Daoy (cell line): ENCODE measurements at regions not wholly inside any gene's neighbourhood (a gene's known extent, or its start where the extent isn't known, plus 50 kb on each side); places are given as distances from the start of the nearest gene placed in this dataset.

ENCODE experiments used
- DNase-seq: peaks from one replicate; pipeline ENCODE4 v3.0.0-alpha.2; 2015; ENCODE audit warnings: low read depth

DNA sequence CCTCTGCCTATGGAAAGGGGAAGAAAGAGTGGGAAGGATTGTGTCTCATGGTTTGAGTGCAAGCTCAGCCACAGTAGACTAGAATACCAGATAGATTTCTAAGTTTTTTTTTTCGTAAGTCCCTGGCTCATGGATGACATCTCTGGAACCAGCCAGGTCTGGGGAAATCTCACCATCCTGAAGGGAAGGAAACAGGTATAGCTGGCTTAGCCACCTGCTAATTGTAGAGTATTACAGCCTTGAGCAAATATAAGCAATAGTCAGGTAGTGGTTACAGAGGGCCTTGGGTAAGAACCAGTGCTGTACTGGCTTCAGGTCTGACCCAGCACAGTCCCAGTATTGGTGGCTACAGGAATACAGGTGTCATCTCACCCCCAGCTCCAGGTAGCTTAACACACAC lies 500.9 kb upstream of the PRMT6 start:
- DNase-seq, result no peak

DNA sequence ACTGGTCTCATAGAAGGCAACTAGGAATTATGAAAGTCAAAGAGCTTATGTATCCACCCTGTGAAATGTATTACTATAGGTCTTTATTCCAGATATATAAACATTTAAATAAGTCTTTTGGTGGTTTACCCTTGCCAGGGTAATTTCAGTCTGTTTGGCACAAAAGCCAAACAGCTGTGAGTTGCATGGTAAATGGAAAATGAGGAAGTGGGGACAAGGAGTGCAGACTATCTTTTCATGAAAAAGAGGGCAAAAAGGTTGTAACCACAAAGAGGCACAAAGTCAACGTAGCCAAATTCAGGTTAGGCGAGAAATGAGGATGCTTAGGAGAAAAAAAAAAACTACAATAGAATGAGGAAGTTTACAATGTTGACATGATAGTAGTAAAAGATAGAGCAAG lies 492.3 kb upstream of the PRMT6 start:
- DNase-seq, result no peak

DNA sequence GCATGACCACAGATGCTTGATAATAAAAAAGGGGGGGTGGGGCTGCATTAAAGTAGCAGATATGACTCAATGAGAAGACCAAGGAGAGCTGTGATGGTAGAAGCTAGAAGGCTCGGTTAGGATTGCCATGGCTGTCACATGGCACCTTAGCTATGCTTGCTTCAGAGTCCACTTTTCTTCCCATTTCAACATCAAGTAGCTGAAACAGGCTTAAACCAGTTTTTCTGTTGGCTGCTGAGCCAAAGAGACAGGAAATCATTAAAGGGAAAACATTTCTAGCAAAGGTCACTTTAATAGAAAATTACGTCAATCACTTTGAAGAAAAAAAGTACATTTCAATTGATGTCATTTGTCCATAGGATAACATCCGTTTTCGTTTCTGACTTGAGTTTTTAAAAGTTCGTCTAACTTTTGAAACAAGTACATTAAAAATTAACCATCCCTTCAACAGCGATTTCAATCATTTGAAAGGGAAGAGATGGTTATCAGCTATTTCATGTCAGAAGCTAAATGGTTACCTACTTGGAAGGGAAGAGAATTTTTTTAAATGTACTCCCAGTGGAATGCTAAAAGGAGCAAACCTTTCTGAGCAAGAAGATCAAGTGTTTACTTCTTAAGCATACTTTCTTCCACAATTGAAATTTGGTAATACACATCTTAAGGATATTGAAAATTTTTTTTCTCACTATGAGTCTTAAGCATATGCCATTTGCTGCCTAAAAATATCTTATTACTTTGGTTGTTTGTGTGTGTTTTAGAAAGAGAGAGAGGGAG lies 488.1 kb upstream of the PRMT6 start:
- DNase-seq, result no peak

DNA sequence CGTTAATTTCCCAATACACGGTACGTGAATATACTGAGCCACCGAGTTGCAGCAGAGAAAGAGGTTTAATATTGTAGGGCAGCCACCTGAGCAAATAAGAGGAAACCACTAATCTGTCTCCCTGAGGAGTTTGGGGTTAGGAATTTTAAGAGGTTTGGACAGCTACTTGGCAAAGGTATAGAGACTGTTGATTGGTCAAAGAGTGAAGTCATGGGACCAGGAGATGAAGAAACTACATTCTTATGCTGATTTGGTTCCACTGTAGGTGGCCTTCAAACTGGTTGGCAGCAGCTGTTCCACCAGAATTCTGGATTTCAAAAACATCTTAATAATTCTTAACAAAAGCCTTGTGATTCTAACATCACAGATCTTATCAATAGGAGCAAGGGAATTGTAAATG lies 485.4 kb upstream of the PRMT6 start:
- DNase-seq, result no peak

DNA sequence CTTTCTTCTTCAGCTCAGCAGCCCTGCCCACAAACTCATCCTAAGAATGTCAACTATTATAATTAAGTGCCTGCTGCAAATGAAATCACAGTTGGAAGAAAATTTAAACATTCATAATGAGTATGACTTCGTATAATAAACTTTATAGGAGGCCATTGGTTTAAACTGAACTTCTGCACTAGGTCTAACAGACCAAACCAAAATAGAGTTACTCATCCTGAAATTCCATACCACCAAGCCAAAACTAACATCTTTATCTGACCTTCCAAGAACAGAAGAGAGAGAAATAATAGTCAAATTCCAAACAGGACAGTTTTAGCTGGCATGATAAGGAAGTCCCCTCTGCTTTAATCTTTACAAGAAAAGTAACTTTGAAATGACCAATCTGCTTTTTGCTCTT lies 472.4 kb upstream of the PRMT6 start:
- peak; percentile 8 for DNase-seq

DNA sequence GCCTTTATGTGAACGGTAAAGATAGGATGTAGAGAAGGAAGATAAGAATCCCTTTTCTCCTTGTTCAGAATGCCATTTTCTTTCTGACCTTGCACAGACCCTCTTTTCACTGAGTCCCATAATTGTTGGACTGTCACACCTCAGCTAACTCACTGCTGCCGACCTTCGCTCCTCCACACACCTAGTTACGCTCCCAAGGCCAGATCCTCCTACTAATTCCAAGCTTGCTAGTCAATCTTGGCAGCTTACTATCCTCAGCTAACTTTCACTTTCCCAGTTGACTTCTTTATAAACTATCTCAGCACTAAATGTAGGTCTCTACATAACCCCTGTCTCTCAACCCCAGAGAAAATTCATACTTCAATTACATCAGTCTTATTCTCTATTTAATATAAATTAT lies 471.8 kb upstream of the PRMT6 start:
- DNase-seq, result peak; percentile 7

DNA sequence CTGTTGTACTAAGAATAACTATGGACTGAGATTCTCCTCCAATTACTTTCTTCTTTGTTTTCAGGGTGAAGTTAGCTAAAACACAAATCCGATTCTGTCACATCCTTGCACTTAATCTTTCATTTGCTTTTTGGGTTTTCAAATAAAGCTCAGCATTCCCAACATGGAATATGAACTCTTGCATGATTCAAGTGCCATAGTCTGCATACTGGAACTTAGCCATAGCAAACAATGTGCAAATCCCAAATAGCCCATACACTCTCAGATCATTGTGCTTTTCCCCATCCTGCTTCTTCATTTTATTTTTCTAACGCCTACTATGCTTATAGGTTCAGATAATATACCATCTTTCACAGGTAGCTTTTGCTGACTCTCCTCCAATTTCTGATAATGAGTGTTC lies 455.8 kb upstream of the PRMT6 start:
- no peak for DNase-seq

DNA sequence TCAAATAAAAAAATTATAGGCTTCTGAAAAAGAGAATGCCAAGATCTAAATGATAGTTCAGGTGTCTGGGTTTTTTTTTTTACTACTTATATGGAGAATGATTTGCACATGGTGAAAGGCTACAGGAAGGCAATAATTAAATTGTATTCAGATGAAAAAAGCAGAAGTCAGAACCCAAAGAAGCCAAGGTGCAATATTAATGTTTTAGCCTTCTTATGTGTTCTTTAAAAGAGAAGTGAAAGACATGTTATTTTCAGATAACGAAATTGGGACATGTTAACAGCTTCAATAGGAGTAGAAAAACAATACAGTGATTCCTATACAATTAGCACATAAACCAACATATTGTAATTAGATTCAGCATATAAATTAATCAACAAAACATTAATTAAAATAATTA lies 452.9 kb upstream of the PRMT6 start:
- DNase-seq, result no peak

DNA sequence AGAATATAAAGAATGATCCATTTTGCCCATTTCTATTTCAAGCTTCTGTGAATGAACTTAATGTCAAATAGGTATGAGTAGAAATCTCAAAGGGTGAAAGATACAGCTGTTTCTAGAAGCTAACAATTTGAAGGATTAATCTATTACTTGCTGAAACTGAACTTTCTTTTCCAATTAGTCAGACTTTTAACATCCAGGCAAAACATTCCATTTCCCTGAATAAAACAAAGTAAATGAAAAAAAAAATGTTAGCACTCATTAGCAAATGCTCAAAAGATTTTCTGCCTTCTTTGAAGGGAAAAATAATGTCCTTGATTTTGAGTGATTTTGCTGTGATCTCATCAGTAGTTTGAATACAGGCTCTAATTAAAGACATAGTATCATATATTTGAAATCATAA lies 447.6 kb upstream of the PRMT6 start:
- DNase-seq, result no peak

DNA sequence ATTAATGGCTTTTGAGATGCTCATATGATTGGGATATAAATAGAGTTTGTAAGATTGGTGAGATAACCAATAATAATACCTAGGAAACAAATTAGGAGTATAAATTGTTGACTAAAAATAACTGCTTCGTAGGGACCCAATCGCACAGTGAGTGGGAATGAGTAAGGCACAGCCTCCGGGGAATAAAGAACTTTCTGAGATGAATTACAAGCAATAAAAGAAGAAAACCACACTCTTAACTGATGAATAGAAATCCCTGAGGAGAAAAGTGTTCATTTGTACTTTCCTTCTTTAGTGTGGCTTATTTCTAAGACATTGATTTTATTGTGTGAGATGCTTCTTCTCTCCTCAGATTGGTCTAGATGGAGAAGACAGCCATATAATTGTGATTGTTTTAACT lies 443.4 kb upstream of the PRMT6 start:
- no peak for DNase-seq

DNA sequence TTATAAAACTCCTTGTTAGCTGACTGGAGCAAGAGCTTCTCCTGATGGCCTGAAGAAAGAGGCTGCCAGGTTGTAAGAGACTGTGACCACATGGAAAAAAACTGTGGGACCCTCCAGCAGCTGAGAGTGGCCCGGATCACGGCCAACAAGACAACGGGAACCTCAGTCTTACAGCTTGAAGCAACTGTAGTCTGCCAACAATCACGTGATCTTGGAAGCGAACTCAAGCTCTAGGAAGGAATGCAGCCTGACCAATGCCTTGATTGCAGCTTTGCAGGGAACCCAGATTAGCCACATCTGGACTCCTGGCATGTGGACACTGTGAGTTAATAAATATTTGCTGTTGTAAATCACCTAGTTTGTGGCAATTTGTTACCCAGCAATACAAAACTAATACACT lies 442.6 kb upstream of the PRMT6 start:
- no peak for DNase-seq

DNA sequence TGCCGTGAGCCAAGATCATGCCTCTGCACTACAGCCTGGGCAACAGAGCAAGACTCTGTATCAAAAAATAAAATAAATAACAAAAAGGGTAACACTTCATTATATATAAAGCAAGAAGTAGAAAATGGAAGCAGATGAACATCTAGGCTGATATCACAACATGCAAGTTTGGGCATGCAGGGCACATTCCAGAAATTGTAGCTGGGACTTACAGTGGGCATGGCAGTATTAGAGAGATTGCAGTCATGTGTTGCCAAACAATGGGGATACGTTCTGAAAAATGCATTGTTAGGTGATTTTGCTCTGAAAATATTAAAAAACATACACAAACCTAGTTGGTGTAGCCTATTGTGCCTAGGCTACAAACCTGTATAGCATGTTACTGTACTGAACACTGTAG lies 441.0 kb upstream of the PRMT6 start:
- no peak for DNase-seq

DNA sequence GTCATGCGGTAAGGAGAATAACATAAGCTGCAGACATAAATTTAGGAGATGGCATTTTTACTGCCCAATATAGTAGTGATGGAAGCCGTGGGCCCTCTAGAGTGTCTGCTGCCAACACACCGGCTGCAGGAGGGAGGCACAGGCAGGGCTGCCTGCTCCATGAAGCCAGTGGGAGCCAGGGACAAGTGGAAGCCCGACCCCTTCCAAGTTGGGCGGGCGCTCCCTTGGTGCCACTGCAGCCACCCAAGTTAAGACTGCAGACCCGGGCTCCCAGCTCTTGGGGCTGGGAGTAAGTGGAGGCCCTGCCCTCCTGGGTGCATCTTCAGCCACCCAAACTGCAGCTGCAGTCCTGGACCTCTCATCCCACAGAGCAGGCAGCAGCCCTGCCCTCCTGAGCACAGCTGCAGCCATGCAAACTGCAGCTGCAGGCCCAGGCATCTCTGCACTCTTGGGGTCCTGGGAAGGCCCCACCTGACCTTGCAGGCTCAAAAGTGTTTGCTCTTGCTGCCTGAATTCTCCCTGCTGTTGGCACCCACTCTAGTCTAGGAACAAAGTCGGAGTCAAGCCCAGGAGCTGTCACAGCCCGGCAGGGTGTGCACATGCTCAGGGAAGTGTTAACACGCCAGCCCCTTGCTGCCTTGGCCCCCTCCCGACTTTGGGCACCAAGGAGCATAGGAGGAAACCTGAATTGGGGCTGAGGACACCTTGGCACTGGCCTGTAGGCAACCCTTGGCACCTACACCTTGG lies 437.2 kb upstream of the PRMT6 start:
- DNase-seq, result no peak

DNA sequence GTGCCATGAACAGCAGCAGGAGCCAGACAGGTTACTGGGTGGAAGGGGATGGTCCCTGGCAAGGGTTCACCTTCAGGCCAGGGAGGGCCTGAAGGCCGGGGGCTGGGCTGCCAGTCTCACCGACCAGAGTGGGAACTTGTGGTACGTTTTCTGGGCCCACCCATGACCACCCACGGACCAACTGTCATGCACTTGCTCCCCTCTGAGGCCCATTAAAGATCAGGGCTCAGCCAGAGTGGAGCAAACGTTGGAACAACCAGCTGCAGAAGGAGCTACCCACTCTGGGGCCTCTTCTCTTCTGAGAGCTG lies 436.7 kb upstream of the PRMT6 start:
- DNase-seq, result no peak

DNA sequence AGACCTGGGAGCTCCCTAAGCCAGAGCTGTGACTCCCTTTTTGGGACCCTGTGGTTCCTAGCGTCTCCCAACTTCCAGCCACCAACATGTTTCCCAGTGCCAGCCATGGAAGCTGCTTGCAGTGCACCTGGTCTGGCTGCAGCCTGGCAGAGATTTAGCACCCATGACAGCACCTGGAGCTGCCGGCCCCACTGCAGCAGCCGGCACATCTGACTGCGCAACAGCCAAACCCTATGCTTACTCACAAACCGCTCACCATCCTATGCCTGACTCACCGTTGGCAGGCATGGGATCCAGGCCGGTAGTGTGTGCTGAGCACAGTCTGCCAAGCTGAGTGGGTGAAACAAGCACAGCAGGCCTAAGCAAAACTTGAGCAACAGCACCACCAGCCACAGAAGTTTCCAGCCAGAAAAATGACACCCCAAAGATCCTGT lies 435.9 kb upstream of the PRMT6 start:
- peak; percentile 78 for DNase-seq

DNA sequence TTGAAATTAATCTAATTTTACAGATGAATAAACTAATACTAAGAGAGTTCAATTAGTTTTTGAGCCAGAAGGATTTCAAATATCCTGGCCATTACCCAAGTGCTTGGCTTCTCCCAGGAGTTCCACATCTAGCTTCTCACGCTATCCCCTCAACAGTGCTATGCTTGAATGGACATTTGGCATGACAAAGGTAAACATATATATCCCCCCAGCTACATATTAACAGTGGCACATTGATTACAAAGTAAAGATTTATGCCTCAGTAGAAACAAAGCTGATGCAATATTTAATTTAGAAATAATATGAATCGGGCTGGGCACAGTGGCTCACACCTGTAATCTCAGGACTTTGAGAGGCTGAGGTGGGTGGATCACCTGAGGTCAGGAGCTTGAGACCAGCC lies 434.6 kb upstream of the PRMT6 start:
- DNase-seq, result no peak

DNA sequence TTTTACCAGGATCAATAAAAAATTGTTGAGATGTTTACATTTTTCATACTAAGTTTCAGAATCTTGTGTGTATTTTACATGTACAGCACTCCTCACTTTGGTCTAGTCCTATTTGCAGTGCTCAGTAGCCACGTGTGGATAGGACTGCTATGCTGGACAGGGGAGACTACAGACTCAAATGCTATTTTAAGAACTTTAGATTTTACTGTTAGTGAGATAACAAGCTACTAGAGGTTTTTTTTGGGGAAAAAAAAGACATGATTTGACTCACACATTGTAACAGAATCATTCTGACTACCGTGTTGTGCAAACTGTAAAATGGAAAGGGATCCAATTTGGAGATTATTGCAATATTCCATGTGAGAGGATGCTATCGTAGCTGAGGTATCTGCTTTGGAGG lies 418.9 kb upstream of the PRMT6 start:
- DNase-seq, result no peak

DNA sequence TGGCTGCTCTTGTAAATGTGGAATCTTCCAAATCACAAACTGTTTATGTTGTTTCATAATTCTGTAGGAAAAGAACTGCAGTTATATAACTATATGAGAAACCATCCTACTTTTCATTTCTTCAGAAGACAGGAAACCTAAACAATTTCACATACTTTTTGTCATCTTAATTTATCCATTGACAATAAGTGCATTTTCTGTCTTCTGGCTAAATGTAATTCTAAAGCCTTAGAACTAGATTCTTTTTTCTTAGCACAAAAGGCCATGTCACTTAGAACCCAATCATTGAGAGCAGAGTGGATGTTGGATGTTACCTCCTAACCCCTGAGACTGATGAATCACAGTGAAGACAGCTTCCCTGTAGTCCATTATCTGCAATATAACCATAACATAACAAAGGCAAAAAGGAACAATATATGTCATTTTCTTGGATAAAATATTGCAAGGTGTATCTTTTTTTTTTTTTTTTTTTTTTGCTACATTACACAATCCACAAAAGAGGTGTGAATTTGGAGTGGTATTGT lies 410.2 kb upstream of the PRMT6 start:
- DNase-seq, result no peak

DNA sequence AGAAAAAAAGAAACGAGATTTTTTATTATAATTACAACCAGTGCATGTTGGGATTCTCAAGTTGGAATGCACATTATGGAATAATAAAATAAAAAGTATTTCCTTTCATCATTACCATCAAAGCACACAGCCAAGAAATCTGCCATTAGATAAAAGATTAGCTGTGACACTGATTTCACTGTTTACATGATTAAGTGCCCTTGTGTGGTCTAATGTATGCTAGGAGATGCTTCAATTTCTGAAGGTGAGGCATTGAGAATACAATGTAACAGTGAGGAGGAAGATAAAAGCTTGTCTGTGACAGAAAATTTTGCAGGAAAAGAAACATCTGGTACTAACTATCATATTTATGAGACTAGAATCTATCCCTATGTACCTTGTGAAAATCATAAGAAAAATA lies 409.7 kb upstream of the PRMT6 start:
- DNase-seq, result no peak

DNA sequence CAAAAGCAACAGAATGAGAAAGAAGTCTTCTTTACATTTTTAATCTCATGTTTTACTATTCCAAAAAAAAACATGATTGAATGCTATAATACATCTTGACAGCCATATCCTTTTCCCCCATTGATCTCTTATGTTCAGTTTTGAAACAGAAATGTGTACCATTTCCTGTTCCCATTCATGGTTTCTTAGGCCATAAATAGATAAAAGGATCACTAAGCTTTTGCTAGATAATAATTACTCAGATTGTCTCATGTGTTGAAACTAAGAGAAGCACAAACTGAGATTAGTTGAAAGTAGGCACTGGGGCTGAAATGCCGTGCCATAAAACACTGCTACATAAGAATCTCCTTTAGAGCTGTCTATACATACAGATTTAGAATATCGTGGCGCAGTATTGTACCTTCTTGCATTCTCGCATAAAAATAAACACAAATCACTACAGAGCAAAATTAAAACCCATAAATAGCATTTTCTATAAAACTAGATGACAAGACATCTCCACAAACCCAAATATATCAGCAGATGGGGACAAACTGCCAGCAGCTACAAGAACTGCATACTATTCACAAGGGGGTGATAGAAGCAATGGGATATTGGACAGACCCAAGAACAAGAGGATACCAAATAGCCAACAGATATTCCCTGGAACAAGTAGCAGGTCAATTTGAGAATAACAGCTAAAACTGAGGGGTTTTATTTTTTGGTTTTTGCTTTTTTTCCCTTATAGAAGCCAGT lies 405.3 kb upstream of the PRMT6 start:
- DNase-seq, result no peak

DNA sequence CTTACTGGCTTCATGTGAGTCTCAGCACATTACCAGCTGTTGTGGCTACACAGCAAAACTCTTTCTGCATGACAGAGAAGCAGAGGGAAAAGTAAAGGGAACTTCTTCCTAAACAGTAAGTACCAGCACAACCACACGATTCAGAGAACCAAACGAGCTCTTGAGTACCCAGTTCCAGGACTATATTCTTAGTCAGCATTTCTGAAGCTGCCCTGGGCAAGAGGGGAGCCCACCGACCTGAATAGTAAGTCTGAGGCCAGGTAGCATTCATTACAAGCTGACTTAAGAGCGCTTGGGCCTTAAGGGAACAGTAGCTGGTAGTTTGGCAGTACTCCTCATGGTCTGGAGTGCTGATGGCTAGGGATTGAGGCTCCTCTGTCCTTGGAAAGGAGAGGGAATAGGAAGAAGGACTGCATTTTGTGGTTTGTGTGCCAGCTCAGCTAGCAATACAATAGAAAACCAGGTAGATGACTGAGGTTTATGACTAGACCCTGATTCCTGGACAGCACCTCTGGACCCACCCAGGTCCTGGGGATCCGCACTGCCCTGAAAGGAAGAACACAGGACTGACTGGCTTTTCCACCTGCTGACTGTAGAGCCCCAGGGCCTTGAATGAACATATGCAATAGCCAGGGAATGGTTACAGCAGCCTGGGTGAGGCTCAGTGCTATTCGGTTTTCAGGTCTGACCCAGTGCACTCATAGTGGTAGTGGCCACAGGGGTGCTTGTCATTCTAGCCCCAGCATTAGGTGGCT lies 396.8 kb upstream of the PRMT6 start:
- no peak for DNase-seq

DNA sequence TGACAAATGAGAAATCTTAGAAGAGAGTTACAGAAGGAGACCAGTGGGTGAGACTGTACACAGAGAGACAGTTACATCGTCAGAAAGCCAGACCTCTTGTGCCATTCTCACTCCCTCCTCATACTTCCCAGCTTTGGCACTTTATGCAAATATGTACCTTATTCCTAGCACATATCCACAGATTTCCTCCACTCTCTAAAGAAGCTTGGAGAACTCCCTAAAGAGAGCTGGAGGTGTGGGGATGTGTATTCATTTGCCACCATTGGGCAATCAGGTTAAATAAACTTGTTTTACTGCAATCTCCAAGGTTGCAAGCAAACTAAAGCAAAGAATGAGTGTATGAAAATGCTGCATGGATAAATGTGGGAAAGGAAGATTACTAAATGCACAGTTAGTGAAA lies 380.9 kb upstream of the PRMT6 start:
- DNase-seq, result no peak
